ENCODE measurements at regions not wholly inside any gene's neighbourhood (a gene's known extent, or its start where the extent isn't known, plus 50 kb on each side); places are given as distances from the start of the nearest gene placed in this dataset.
A peak's percentile ranks its signal among the peaks of the same experiment; 100 is the strongest.

GRCh38 chr15:35320158-35320780, 225.7 kb downstream of the DPH6 start:
- DNase-seq, result no peak
- intact Hi-C loops (cut with DNase I), result no loop called here
- no peak for ATAC-seq (ENCODE audit: poor library complexity)

- intact Hi-C loops (cut with DNase I), result loop anchor here (10.0 kb wide), 1 partner anchor 45 kb away; no protein-coding TSS in a partner anchor
- ATAC-seq (ENCODE audit: poor library complexity), result no peak
Observed at GRCh38 chr15:35319354-35319753, 226.6 kb downstream of the DPH6 start.

GRCh38 chr15:35317217-35317616, 228.7 kb downstream of the DPH6 start:
- ATAC-seq (ENCODE audit: poor library complexity), result no peak
- no peak for DNase-seq
- intact Hi-C loops (cut with DNase I), result loop anchor here (10.0 kb wide), 1 partner anchor 48 kb away; no protein-coding TSS in a partner anchor

More at GRCh38 chr15:35319354-35319753, 226.6 kb downstream of the DPH6 start:
- DNase-seq, result no peak

GRCh38 chr15:35312344-35312743, 227.2 kb upstream of the NANOGP8 start:
- intact Hi-C loops (cut with DNase I), result loop anchor here (10.0 kb wide), 1 partner anchor 52 kb away; no protein-coding TSS in a partner anchor
- ATAC-seq (ENCODE audit: poor library complexity) (no peak), DNase-seq (no peak)

- ATAC-seq (ENCODE audit: poor library complexity) (no peak), DNase-seq (no peak)
- intact Hi-C loops (cut with DNase I), result loop anchor here (10.0 kb wide), 1 partner anchor 53 kb away; no protein-coding TSS in a partner anchor
Observed at GRCh38 chr15:35311615-35312014, 226.5 kb upstream of the NANOGP8 start.

GRCh38 chr15:35309886-35310285, 224.8 kb upstream of the NANOGP8 start:
- intact Hi-C loops (cut with DNase I), result loop anchor here (10.0 kb wide), 1 partner anchor 55 kb away; no protein-coding TSS in a partner anchor

GRCh38 chr15:35308802-35309201, 223.7 kb upstream of the NANOGP8 start:
- ATAC-seq (ENCODE audit: poor library complexity), result peak; percentile 91

More at GRCh38 chr15:35309886-35310285, 224.8 kb upstream of the NANOGP8 start:
- no peak for DNase-seq
- ATAC-seq (ENCODE audit: poor library complexity), result no peak

GRCh38 chr15:35307676-35308075, 222.6 kb upstream of the NANOGP8 start:
- intact Hi-C loops (cut with DNase I), result no loop called here
- no peak for ATAC-seq (ENCODE audit: poor library complexity)
- no peak for DNase-seq

More at GRCh38 chr15:35308802-35309201, 223.7 kb upstream of the NANOGP8 start:
- intact Hi-C loops (cut with DNase I), result no loop called here
- no peak for DNase-seq

- ATAC-seq (ENCODE audit: poor library complexity), result peak; percentile 54
- no peak for DNase-seq
- intact Hi-C loops (cut with DNase I), result no loop called here
Observed at GRCh38 chr15:35307026-35307425, 221.9 kb upstream of the NANOGP8 start.

GRCh38 chr15:35306361-35306981, 221.4 kb upstream of the NANOGP8 start:
- DNase-seq (no peak), ATAC-seq (ENCODE audit: poor library complexity) (peak; percentile 62)
- intact Hi-C loops (cut with DNase I), result no loop called here

GRCh38 chr15:35305946-35306345, 220.9 kb upstream of the NANOGP8 start:
- DNase-seq (no peak), ATAC-seq (ENCODE audit: poor library complexity) (no peak)
- intact Hi-C loops (cut with DNase I), result no loop called here

GRCh38 chr15:35305031-35305550, 220.0 kb upstream of the NANOGP8 start:
- intact Hi-C loops (cut with DNase I), result no loop called here
- DNase-seq (no peak), ATAC-seq (ENCODE audit: poor library complexity) (no peak)

- ATAC-seq (ENCODE audit: poor library complexity) (no peak), DNase-seq (no peak)
- intact Hi-C loops (cut with DNase I), result no loop called here
Observed at GRCh38 chr15:35304389-35304788, 219.3 kb upstream of the NANOGP8 start.

GRCh38 chr15:35302334-35302733, 217.2 kb upstream of the NANOGP8 start:
- DNase-seq (no peak), ATAC-seq (ENCODE audit: poor library complexity) (no peak)
- intact Hi-C loops (cut with DNase I), result no loop called here

- ATAC-seq (ENCODE audit: poor library complexity) (no peak), DNase-seq (no peak)
- intact Hi-C loops (cut with DNase I), result no loop called here
Observed at GRCh38 chr15:35301088-35301487, 216.0 kb upstream of the NANOGP8 start.

- intact Hi-C loops (cut with DNase I), result no loop called here
- DNase-seq, result no peak
- no peak for ATAC-seq (ENCODE audit: poor library complexity)
Observed at GRCh38 chr15:35299059-35299735, 214.1 kb upstream of the NANOGP8 start.

GRCh38 chr15:35298509-35298908, 213.4 kb upstream of the NANOGP8 start:
- no peak for ATAC-seq (ENCODE audit: poor library complexity)
- intact Hi-C loops (cut with DNase I), result no loop called here
- no peak for DNase-seq

GRCh38 chr15:35293353-35294130, 208.4 kb upstream of the NANOGP8 start:
- intact Hi-C loops (cut with DNase I), result no loop called here
- ATAC-seq (ENCODE audit: poor library complexity), result no peak
- DNase-seq, result no peak

GRCh38 chr15:35290301-35290721, 205.2 kb upstream of the NANOGP8 start:
- ATAC-seq (ENCODE audit: poor library complexity) (no peak), DNase-seq (no peak)
- intact Hi-C loops (cut with DNase I), result no loop called here
